Prostate gland (tissue), 2 donors: ENCODE measurements at regions not wholly inside any gene's neighbourhood (a gene's known extent, or its start where the extent isn't known, plus 50 kb on each side); places are given as distances from the start of the nearest gene placed in this dataset.
"Not testable (repeated sequence)": the region's sequence is repeated elsewhere in the genome, so short reads cannot be mapped to it uniquely, and the experiment has no call there.

Experiments used
- DNase-seq: peaks from one replicate; pipeline ENCODE4 v3.0.0-alpha.2; 2019; ENCODE audit warnings: low spot score
- H3K27ac ChIP-seq, 2 donors: fragments of 200-600 bp; sonication (generic); 2 replicates each; pipeline ENCODE4 v1.5.1; 2017 to 2019
- H3K27me3 ChIP-seq: fragments of 200-600 bp; sonication (generic); replicated peaks from 2 replicates; pipeline ENCODE4 v1.5.1; 2019; ENCODE audit not compliant: insufficient read depth
- H3K36me3 ChIP-seq, 2 donors: fragments of 200-600 bp; sonication (generic); 1 replicate in 1 of 2; 2 replicates in 1 of 2; pipeline versions ENCODE4 v1.5.1 to v1.8.1; 2017 to 2019
- H3K4me1 ChIP-seq: fragments of 200-600 bp; sonication (generic); replicated peaks from 2 replicates; pipeline ENCODE4 v1.5.1; 2019
- H3K4me3 ChIP-seq, 2 donors: fragments of 200-600 bp; sonication (generic); 2 replicates each; pipeline ENCODE4 v1.5.1; 2017 to 2019
- H3K9me3 ChIP-seq: fragments of 200-600 bp; sonication (generic); 2 replicates; pipeline ENCODE4 v1.5.1; 2017
- CTCF ChIP-seq, 4 experiments: fragments of 200-600 bp in 2 of 4; fragments of 450-650 bp in 2 of 4; sonication (generic) in 2 of 4; IDR thresholded peaks; 1 replicate in 3 of 4; 2 replicates in 1 of 4; pipeline ENCODE4 v1.5.1; 2016 to 2019; ENCODE audit warnings: antibody characterized with exemption in 4 of 4, mild to moderate bottlenecking in 2 of 4, moderate library complexity in 2 of 4
- POLR2A ChIP-seq: fragments of 450-650 bp; IDR thresholded peaks from one replicate; pipeline ENCODE4 v1.6.1; 2016; ENCODE audit warnings: antibody characterized with exemption, mild to moderate bottlenecking
- POLR2AphosphoS5 ChIP-seq: sonication (generic); formaldehyde crosslinking; IDR thresholded peaks from one replicate; pipeline ENCODE4 v1.6.1; 2017; ENCODE audit warnings: antibody characterized with exemption
- WGBS: methylation state at CpG from one replicate; pipeline ENCODE4 v1.1.5; 2018; 5-methylcytosine and 5-hydroxymethylcytosine counted together
- intact Hi-C: fragments of 100-400 bp; cut with DNase I; formaldehyde crosslinking; loops from one replicate; pipeline ENCODE4 v1.14.2; 2022

- Histone ChIP-seq H3K36me3 (no peaks in the 10 kb centered on the region), H3K4me3 (no peak overlapping the region), H3K4me1 (peaks cover 8% of the 10 kb centered on the region), H3K9me3 (no peaks in the 10 kb centered on the region), H3K27ac (no peak overlapping the region), H3K27me3 (no peaks in the 10 kb centered on the region)
- no peak for TF ChIP-seq CTCF (IDR thresholded peaks at IDR 0.05)
- no peak for TF ChIP-seq POLR2AphosphoS5
- TF ChIP-seq POLR2A = no peak
- no peak for DNase-seq
- 77% methylated on average over 7 of the region's 7 CpGs for WGBS
- intact Hi-C loops = no loop called here
Observed at GRCh38 chr20:47985092-47985850, 200.0 kb upstream of the SULF2 start.

GRCh38 chr20:47984437-47984836 is 199.2 kb upstream of the SULF2 start:
- 90% methylated on average over 6 of the region's 6 CpGs for WGBS
- TF ChIP-seq POLR2A (no peak), CTCF (IDR thresholded peaks at IDR 0.05) (no peak), POLR2AphosphoS5 (no peak)
- Histone ChIP-seq H3K27ac (no peak overlapping the region), H3K27me3 (no peaks in the 10 kb centered on the region), H3K4me3 (no peak overlapping the region), H3K36me3 (no peaks in the 10 kb centered on the region), H3K9me3 (no peaks in the 10 kb centered on the region), H3K4me1 (peaks cover under 1% of the 10 kb centered on the region)
- intact Hi-C loops = no loop called here
- no peak for DNase-seq

- WGBS = 55% methylated on average over 8 of the region's 8 CpGs
- DNase-seq, intact Hi-C loops, H3K36me3 ChIP-seq, H3K4me1 ChIP-seq, H3K9me3 ChIP-seq, H3K27ac ChIP-seq, H3K4me3 ChIP-seq, H3K27me3 ChIP-seq: not testable (repeated sequence)
Observed at GRCh38 chr20:47983642-47984041, 198.4 kb upstream of the SULF2 start.

GRCh38 chr20:47982574-47983360 is 197.5 kb upstream of the SULF2 start:
- intact Hi-C loops = no loop called here
- H3K4me1 ChIP-seq = no peaks in the 10 kb centered on the region
- H3K27ac ChIP-seq = no peak overlapping the region
- no peaks in the 10 kb centered on the region for H3K9me3 ChIP-seq
- WGBS = 94% methylated on average over 18 of the region's 18 CpGs
- no peaks in the 10 kb centered on the region for H3K36me3 ChIP-seq
- no peak overlapping the region for H3K4me3 ChIP-seq
- no peaks in the 10 kb centered on the region for H3K27me3 ChIP-seq
- no peak for TF ChIP-seq CTCF (IDR thresholded peaks at IDR 0.05)
- TF ChIP-seq POLR2A = no peak
- TF ChIP-seq POLR2AphosphoS5 = no peak
- no peak for DNase-seq

- no peak overlapping the region for H3K4me3 ChIP-seq
- H3K9me3 ChIP-seq = no peaks in the 10 kb centered on the region
- 74% methylated on average over 6 of the region's 6 CpGs for WGBS
- no peaks in the 10 kb centered on the region for H3K36me3 ChIP-seq
- H3K27ac ChIP-seq = no peak overlapping the region
- no peak for DNase-seq
- H3K27me3 ChIP-seq = no peaks in the 10 kb centered on the region
- no peaks in the 10 kb centered on the region for H3K4me1 ChIP-seq
- intact Hi-C loops = no loop called here
- no peak for TF ChIP-seq POLR2A
- no peak for TF ChIP-seq POLR2AphosphoS5
- no peak for TF ChIP-seq CTCF (IDR thresholded peaks at IDR 0.05)
Observed at GRCh38 chr20:47981222-47981621, 195.9 kb upstream of the SULF2 start.
